GM23338 (cell line): ENCODE measurements at regions not wholly inside any gene's neighbourhood (a gene's known extent, or its start where the extent isn't known, plus 50 kb on each side); places are given as distances from the start of the nearest gene placed in this dataset.
"Not testable (repeated sequence)": the region's sequence is repeated elsewhere in the genome, so short reads cannot be mapped to it uniquely, and the experiment has no call there.

ENCODE experiments used
- ATAC-seq: fragments of 200-7000 bp; cut with Tn5 transposase; 3 replicates; pipeline ENCODE4 v1.9.1; 2020
- DNase-seq: peaks from one replicate; pipeline ENCODE4 v3.0.0-alpha.2; 2015; ENCODE audit warnings: low spot score
- H2AFZ ChIP-seq: fragments of 200-600 bp; sonication (generic); 2 replicates; pipeline ENCODE4 v1.8.0; 2016; ENCODE audit warnings: antibody characterized with exemption, mild to moderate bottlenecking, moderate library complexity
- H3F3A ChIP-seq: fragments of 200-600 bp; sonication (generic); replicated peaks from 2 replicates; pipeline ENCODE4 v1.8.0; 2017; ENCODE audit warnings: antibody characterized with exemption, mixed run types, low read depth
- H3K27ac ChIP-seq: fragments of 200-600 bp; sonication (generic); 2 replicates; pipeline ENCODE4 v1.6.1; 2016; ENCODE audit warnings: low read depth
- H3K27me3 ChIP-seq: fragments of 200-600 bp; sonication (generic); 2 replicates; pipeline ENCODE4 v1.8.0; 2016; ENCODE audit warnings: mild to moderate bottlenecking, mixed run types, moderate library complexity; ENCODE audit not compliant: insufficient read depth
- H3K36me3 ChIP-seq: fragments of 200-600 bp; sonication (generic); 2 replicates; pipeline ENCODE4 v1.8.0; 2016; ENCODE audit warnings: mild to moderate bottlenecking; ENCODE audit not compliant: insufficient read depth
- H3K4me1 ChIP-seq: fragments of 200-600 bp; sonication (generic); 2 replicates; pipeline ENCODE4 v1.8.0; 2016; ENCODE audit warnings: mild to moderate bottlenecking, moderate library complexity; ENCODE audit not compliant: insufficient read depth
- H3K4me2 ChIP-seq: fragments of 200-600 bp; sonication (generic); 2 replicates; pipeline ENCODE4 v1.7.1; 2017; ENCODE audit warnings: mixed run types
- H3K4me3 ChIP-seq: fragments of 200-600 bp; sonication (generic); 2 replicates; pipeline ENCODE4 v1.6.1; 2016; ENCODE audit warnings: mixed run types
- H3K79me2 ChIP-seq: fragments of 200-600 bp; sonication (generic); replicated peaks from 2 replicates; pipeline ENCODE4 v1.8.0; 2017; ENCODE audit warnings: mild to moderate bottlenecking; ENCODE audit not compliant: insufficient read depth
- H3K9me2 ChIP-seq: fragments of 200-600 bp; sonication (generic); 2 replicates; pipeline ENCODE4 v1.8.0; 2017; ENCODE audit not compliant: insufficient read depth
- H4K20me1 ChIP-seq: fragments of 200-600 bp; sonication (generic); replicated peaks from 2 replicates; pipeline ENCODE4 v1.8.0; 2017; ENCODE audit warnings: mild to moderate bottlenecking; ENCODE audit not compliant: insufficient read depth
- H3K27ac Mint-ChIP-seq: 2 replicates; pipeline ENCODE4 v1.8.0; 2020; ENCODE audit warnings: inconsistent platforms, mild to moderate bottlenecking, moderate library complexity, mixed read lengths
- H3K27me3 Mint-ChIP-seq: 3 replicates; pipeline ENCODE4 v1.8.0; 2022; ENCODE audit warnings: low read depth, mild to moderate bottlenecking, moderate library complexity, mixed read lengths, inconsistent platforms; ENCODE audit not compliant: insufficient read depth, poor library complexity
- H3K36me3 Mint-ChIP-seq: 3 replicates; pipeline ENCODE4 v1.8.0; 2021; ENCODE audit warnings: low read depth, mild to moderate bottlenecking, inconsistent platforms, moderate library complexity, mixed read lengths
- H3K4me1 Mint-ChIP-seq: 3 replicates; pipeline ENCODE4 v1.8.0; 2020; ENCODE audit warnings: mild to moderate bottlenecking, inconsistent platforms, mixed read lengths
- H3K4me3 Mint-ChIP-seq: 3 replicates; pipeline ENCODE4 v1.8.0; 2021; ENCODE audit warnings: moderate library complexity, mild to moderate bottlenecking, inconsistent platforms, mixed read lengths
- H3K9me3 Mint-ChIP-seq: 3 replicates; pipeline ENCODE4 v1.8.0; 2020; ENCODE audit warnings: moderate library complexity, mild to moderate bottlenecking, inconsistent platforms, mixed read lengths

- not testable (repeated sequence) for H3K4me1 Mint-ChIP-seq, H3K9me3 Mint-ChIP-seq, H3K4me1 ChIP-seq, H3K4me3 ChIP-seq, H3F3A ChIP-seq, H3K79me2 ChIP-seq, H3K36me3 Mint-ChIP-seq, ATAC-seq, H3K4me2 ChIP-seq, H3K9me2 ChIP-seq, H3K27ac ChIP-seq, H4K20me1 ChIP-seq, H3K4me3 Mint-ChIP-seq, H3K27ac Mint-ChIP-seq, H3K27me3 ChIP-seq, H3K36me3 ChIP-seq, H3K27me3 Mint-ChIP-seq, H2AFZ ChIP-seq, DNase-seq
Observed at GRCh38 chr16:29211456-29211855, 195.1 kb downstream of the NPIPB11 start.

GRCh38 chr16:29210299-29211150 is 196.0 kb downstream of the NPIPB11 start:
- not testable (repeated sequence) for H3K36me3 ChIP-seq, H3K9me3 Mint-ChIP-seq, H3K27me3 Mint-ChIP-seq, H3K4me1 ChIP-seq, H3K4me3 Mint-ChIP-seq, ATAC-seq, H4K20me1 ChIP-seq, H3K4me3 ChIP-seq, H3K27ac Mint-ChIP-seq, H3K4me1 Mint-ChIP-seq, H3K27me3 ChIP-seq, H3K36me3 Mint-ChIP-seq, H3K79me2 ChIP-seq, H3K9me2 ChIP-seq, H2AFZ ChIP-seq, H3F3A ChIP-seq, DNase-seq, H3K4me2 ChIP-seq, H3K27ac ChIP-seq

- not testable (repeated sequence) for H3K4me1 ChIP-seq, H2AFZ ChIP-seq, H3K9me2 ChIP-seq, ATAC-seq, H3K27ac Mint-ChIP-seq, H3K4me3 Mint-ChIP-seq, DNase-seq, H3K36me3 ChIP-seq, H3K79me2 ChIP-seq, H3K27me3 ChIP-seq, H4K20me1 ChIP-seq, H3K27ac ChIP-seq, H3K36me3 Mint-ChIP-seq, H3F3A ChIP-seq, H3K4me3 ChIP-seq, H3K4me2 ChIP-seq, H3K9me3 Mint-ChIP-seq
- Mint-ChIP-seq H3K4me1 (peaks cover 18% of the 10 kb centered on the region), H3K27me3 (peaks cover 12% of the 10 kb centered on the region)
Observed at GRCh38 chr16:29206120-29206519, 200.4 kb downstream of the NPIPB11 start.

- H3K27me3 Mint-ChIP-seq, H2AFZ ChIP-seq, H3K36me3 ChIP-seq, H3F3A ChIP-seq, H3K36me3 Mint-ChIP-seq, H3K27ac ChIP-seq, H3K9me3 Mint-ChIP-seq, DNase-seq, H3K4me1 ChIP-seq, H3K79me2 ChIP-seq, H3K27ac Mint-ChIP-seq, H3K27me3 ChIP-seq, H3K4me3 ChIP-seq, H4K20me1 ChIP-seq, H3K4me3 Mint-ChIP-seq, ATAC-seq, H3K9me2 ChIP-seq, H3K4me2 ChIP-seq: not testable (repeated sequence)
- H3K4me1 Mint-ChIP-seq = peaks cover 18% of the 10 kb centered on the region
Observed at GRCh38 chr16:29205151-29205550, 201.4 kb downstream of the NPIPB11 start.
